HG02973 (cell line): ENCODE measurements at regions not wholly inside any gene's neighbourhood (a gene's known extent, or its start where the extent isn't known, plus 50 kb on each side); places are given as distances from the start of the nearest gene placed in this dataset.

ENCODE experiments used
- ATAC-seq: cut with Tn5 transposase; IDR thresholded peaks from one replicate; pipeline ENCODE4 v1.9.1; 2021; ENCODE audit warnings: moderate library complexity; ENCODE audit not compliant: unreplicated experiment

DNA sequence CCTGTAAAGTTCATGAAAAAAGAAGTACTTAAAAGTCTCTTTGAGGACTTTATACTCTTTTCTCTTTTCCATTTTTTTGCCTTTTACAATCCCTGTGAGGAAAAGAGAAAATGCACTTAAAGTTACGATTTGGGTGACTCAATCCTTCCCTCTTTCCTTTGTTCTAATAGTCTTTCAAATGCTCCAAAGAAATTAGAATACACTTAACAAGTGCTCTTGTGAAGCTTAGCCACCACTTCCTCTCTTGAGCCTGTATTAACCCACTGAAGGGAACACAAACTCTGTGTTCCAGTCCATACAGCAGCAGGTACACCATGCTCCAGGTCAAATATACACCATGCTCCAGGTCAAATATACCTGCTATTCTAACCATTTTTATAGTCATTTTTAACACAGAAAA lies 581.1 kb upstream of the MGAT4C start:
- ATAC-seq = no peak

DNA sequence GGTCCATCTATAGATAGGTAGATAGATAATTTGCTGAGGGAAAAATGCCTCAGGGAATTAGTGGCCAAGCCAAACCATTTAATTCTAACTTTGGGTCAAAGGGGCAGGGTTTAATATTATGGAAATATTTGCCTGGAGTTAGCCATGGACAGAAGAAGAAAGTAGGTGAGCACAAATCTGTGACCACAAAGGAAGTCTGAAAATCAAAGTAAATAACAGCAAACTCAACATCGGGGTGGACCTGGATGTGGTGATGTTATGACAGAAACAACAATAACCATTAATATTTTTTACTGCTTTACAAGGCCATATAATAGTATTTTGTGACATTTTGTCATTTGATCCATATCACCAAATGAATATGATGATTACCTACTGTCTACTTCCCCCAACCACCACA lies 578.0 kb upstream of the MGAT4C start:
- no peak for ATAC-seq

- ATAC-seq = no peak
Observed at GRCh38 chr12:86827409-86827808, 571.2 kb upstream of the MGAT4C start.

DNA sequence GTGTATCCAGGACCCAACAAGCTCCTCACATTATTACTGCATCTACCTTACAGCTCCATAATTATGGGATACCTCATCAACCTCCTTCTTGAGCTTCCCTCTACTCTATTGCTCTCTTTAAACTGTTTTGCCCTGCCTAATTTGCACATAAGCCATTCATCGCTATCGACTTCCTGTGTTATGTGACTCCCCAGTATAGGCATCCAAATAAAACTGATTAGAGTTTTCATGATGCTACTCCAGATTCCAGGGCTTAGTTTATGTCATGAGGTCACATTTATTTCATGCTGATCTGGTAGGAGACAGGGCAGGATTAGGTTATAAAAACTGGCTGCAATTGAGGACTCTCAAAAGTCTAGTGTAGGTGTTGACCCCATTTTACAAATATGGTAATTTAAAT lies 569.9 kb upstream of the MGAT4C start:
- no peak for ATAC-seq

DNA sequence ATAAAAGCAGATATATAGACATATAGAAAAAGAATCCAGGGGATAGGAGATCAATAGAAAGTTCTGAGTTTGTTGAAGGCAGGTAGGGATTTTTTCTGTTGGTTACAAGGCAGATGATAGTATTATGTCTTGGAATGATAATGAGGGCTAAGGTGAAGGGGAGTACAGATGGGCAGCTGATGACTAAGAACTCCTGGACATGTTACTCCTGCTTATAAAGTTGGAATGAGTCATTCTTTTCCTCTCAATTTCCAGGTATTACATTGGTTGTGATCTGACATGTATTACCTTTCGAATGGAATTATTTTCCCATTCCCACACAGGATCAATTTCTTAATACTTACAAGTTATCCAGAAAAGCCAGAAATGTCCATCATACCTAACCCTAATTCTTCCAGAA lies 545.2 kb upstream of the MGAT4C start:
- no peak for ATAC-seq

- ATAC-seq = no peak
Observed at GRCh38 chr12:86799616-86800015, 543.4 kb upstream of the MGAT4C start.

DNA sequence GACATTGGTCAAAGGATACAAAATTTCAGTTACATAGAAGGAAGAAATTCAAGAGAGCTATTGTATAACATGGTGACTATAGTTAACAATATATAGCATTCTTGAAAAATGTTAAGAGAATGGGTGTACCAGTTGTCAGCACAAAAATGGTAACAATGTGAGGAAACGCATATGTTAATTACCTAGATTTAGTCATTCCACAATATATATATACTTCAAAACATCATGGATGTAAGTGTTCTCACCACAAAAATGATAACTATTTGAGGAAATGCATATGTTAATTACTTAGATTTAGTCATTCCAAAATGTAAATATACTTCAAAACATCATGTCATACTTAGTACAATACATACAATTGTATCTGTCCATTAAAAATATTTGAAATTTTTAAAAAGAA lies 540.4 kb upstream of the MGAT4C start:
- no peak for ATAC-seq

- no peak for ATAC-seq
Observed at GRCh38 chr12:86788661-86789060, 532.5 kb upstream of the MGAT4C start.

GRCh38 chr12:86787419-86787818 lies 531.2 kb upstream of the MGAT4C start:
- no peak for ATAC-seq

DNA sequence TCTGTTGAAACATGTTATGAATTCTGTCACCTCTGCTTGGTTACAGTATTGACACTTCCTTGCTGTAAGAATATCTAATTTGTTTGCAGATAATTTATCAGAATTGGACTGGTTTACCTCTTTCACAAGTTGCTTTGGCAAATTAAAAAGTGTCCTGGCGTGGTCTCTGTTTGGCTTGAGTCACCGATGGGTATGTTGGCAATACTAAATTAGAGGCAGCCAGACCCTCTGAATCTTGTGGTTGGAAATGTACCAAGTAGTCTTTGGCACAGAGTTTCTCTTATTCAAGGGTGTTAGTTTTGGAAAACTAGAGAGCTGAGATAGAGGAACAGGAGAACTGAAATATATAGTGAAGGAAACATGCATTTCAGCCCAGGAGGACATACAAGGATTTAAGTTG lies 521.1 kb upstream of the MGAT4C start:
- no peak for ATAC-seq

GRCh38 chr12:86774841-86775388 lies 518.7 kb upstream of the MGAT4C start:
- ATAC-seq = no peak

- no peak for ATAC-seq
Observed at GRCh38 chr12:86772696-86773095, 516.5 kb upstream of the MGAT4C start.

- ATAC-seq = no peak
Observed at GRCh38 chr12:86770871-86771270, 514.7 kb upstream of the MGAT4C start.

GRCh38 chr12:86748894-86749293 lies 492.7 kb upstream of the MGAT4C start:
- ATAC-seq = no peak

- no peak for ATAC-seq
Observed at GRCh38 chr12:86744547-86745212, 488.5 kb upstream of the MGAT4C start.

- ATAC-seq = no peak
Observed at GRCh38 chr12:86743875-86744536, 487.8 kb upstream of the MGAT4C start.

- no peak for ATAC-seq
Observed at GRCh38 chr12:86741531-86741930, 485.3 kb upstream of the MGAT4C start.

GRCh38 chr12:86735851-86736250 lies 479.7 kb upstream of the MGAT4C start:
- ATAC-seq = peak; percentile 70

GRCh38 chr12:86735072-86735471 lies 478.9 kb upstream of the MGAT4C start:
- no peak for ATAC-seq

GRCh38 chr12:86730233-86730632 lies 474.0 kb upstream of the MGAT4C start:
- ATAC-seq = no peak

GRCh38 chr12:86729739-86730138 lies 473.5 kb upstream of the MGAT4C start:
- ATAC-seq = no peak

GRCh38 chr12:86727160-86727559 lies 471.0 kb upstream of the MGAT4C start:
- ATAC-seq = no peak

GRCh38 chr12:86724716-86725115 lies 468.5 kb upstream of the MGAT4C start:
- no peak for ATAC-seq
